GM19023 (cell line): ENCODE measurements at regions not wholly inside any gene's neighbourhood (a gene's known extent, or its start where the extent isn't known, plus 50 kb on each side); places are given as distances from the start of the nearest gene placed in this dataset.
A peak's percentile ranks its signal among the peaks of the same experiment; 100 is the strongest.
"Not testable (repeated sequence)": the region's sequence is repeated elsewhere in the genome, so short reads cannot be mapped to it uniquely, and the experiment has no call there.

Source experiments
- ATAC-seq: cut with Tn5 transposase; IDR thresholded peaks from one replicate; pipeline ENCODE4 v1.9.1; 2021; ENCODE audit warnings: mild to moderate bottlenecking, moderate library complexity; ENCODE audit not compliant: unreplicated experiment

DNA sequence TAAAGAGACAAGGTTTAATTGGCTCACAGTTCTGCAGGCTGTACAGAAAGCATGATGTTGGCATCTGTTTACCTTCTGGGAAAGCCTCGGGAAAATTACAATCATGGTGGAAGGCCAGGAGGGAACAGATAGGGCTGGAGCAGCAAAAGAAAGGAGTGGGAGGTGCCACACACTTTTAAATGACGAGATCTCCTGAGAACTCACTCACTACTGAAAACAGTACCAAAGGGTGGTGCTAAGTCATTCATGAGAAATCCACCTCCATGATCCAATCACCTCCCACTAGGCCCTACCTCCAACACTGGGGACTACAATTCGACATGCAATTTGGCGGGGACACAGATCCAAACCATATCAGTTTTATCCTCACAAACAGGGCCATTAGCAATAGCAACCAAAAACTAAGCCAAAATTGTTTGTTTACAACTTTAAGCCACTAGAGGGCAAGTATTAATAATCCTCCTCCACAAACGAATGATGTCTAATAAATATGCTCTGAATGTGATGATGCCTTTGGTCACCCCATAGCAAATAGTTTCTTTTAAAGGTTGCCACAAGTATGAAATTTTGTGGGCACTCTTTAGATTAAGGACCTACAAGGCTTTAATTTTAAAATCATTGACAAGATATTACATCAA is 129.2 kb upstream of the NRBF2 start:
- no peak for ATAC-seq

GRCh38 chr10:62996925-62997324 is 136.2 kb upstream of the NRBF2 start:
- ATAC-seq: no peak

DNA sequence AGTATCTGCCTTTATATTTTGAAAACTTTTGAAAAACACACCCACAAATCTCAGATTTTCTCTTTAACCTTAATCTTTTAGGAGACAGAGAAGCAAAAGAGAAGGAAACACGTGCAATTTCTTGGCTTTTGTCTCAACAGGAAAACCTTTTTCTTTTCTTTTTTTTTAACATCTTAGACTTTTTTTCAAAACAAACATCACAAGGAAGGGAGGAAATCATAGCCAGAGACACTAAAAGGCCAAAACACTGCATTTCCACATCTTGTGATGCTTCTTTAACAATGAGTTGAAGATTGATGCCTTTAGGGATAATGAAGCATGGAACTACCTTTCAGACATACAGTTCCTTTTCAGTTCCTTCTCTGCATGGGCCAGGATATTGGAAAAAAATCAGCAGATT is 136.6 kb upstream of the NRBF2 start:
- no peak for ATAC-seq

DNA sequence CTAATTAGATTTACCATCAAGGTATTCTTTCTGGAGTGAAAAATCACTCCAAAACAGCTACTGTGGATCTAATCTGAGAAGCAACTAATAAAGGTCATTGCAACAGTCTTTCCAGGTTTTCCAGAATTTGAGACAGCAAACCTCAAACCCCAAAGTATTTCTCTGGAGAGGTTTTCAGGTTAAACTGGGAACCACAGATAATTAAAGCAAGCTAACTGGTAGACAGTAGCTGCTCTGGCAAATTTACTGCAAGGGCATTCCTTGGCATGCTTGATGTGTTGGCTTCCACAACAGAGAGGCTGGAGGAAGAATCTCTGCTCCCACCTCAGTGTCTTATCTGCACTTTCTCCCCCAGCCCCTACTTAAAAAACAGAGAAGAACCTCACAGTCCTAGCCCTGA is 140.0 kb upstream of the NRBF2 start:
- no peak for ATAC-seq

- peak; percentile 70 for ATAC-seq
Observed at GRCh38 chr10:62992145-62992721, 140.9 kb upstream of the NRBF2 start.

- no peak for ATAC-seq
Observed at GRCh38 chr10:62990126-62990525, 143.0 kb upstream of the NRBF2 start.

DNA sequence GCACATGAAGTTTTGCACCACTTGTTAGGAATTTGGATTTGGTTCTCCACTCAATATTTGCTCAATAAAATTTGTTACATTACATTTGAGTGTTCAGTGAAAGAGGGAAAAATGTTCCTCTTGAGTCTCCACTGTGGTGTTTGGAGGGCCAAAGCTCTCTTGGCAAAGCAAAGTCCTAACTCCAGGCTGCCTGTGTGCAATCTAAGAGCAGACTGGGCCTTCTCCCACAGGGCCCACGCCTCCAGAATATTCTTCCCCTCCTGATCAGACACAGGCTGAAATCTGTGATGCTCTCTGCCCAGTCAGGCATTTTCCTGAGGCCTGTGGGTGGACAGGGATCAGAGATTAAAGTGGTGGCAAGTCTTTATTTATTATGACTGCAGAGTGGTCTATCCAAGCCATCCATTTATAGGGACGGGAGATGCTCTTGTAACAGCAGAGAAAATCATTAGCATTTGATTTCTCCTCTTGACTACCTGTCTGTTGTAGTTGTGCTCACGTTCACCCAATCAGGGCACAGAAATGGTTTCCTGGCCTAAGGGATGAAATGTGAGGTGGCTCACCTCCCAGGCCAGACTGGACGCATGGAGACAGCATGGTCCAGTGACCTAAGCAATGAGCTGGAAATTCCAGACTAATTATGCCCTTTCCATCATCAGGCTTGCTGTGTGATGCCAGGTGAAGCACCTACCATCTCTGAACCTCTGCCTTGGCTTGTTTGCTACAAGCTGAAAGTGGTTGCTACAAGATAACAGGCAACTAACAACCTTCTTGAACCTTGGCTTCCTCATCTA is 147.1 kb upstream of the NRBF2 start:
- no peak for ATAC-seq

DNA sequence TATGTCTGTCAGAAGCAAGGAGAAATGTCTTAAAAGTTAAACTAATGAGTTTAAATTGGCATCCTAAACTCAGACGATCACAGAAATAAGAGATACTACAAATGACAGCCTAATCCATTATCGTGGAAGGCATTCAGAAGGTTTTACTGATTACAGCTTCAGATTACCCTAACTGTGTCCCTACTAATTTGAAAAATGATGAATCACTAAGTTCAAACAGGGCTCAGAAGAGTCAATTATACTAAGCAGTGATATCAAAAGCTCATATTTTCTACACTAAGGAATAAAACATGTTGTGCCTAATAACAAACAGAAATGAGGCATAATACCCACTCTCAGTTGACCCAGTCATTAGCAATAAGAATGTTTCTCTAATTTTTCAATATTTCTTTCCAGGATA is 152.0 kb upstream of the NRBF2 start:
- ATAC-seq: no peak

DNA sequence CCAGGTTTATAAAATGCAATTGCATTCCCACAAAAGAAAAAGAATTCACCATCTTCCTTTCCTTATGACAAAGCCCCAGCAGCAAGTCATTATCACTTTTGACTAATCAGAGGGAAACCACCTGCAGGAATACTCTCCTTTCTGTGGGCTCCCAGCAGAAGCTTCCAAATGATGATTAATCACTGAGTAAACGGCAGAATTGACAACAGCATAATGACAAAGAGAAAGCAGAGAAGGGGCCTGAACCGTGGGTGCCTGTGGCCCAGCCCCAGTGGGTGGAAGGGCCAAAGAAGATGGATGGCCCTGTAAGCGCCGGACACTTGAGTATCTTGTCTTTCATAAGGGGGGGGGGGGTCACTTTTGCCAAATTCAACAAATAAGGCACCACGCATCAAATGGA is 152.4 kb upstream of the NRBF2 start:
- ATAC-seq: no peak

DNA sequence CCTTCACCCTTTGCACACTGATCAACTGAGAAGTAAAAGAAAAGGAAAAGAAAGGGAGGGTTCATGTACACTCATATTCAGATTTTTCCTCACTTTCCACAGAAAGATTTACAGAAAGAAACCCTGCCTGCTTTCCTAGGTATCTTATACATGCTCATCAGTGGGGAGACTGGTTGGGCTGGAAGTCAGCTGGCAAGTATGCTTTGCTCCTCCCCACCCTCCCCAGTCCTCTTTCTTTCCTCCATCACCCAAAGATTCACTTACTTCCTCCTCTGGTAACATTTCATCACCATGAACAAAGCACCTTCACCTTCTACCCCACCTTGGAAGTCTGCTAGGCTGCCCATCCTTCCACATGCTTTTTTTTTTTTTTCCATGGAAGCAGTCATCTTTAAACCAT is 153.2 kb upstream of the NRBF2 start:
- ATAC-seq: no peak

GRCh38 chr10:62978482-62978881 is 154.6 kb upstream of the NRBF2 start:
- ATAC-seq: no peak

GRCh38 chr10:62974795-62975194 is 158.3 kb upstream of the NRBF2 start:
- not testable (repeated sequence) for ATAC-seq

- no peak for ATAC-seq
Observed at GRCh38 chr10:62972103-62972502, 155.9 kb upstream of the EGR2 start.

GRCh38 chr10:62964026-62964425 is 147.9 kb upstream of the EGR2 start:
- no peak for ATAC-seq

GRCh38 chr10:62961951-62962523 is 145.9 kb upstream of the EGR2 start:
- no peak for ATAC-seq

DNA sequence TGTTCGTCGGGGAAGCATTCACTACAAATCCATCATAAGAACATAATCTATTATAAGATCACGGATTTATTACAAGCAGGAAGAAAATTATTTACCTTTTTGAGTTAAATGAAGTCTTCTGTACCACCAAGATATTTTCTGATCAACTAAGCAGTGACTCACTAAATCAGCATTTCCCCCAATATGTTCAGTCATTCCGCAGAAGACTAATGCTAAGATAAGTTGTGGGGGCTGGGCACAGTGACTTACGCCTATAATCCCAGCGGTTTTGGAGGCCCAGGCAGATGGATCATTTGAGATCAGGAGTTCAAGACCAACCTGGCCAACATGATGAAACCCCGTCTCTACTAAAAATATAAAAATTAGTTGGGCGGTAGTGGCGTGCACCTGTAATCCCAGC is 144.2 kb upstream of the EGR2 start:
- ATAC-seq: no peak

DNA sequence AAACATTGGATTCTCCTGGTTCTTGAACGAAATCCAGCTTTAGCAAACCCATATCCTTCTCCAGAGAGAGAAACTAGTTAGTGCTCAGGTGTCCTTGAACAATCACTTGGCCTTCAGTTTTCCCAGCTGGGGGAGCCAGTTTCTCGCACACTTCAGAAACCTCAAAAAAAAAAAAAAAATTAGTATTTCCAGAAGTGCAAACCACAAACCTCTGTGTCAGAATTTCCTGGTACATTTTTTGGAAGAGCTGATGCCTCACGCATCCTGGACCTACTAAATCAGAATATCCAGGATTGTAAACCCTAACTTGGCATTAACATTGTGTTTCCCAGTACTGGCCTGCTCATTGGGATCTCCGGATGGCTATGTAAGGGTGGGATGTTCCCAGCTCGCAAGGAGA is 143.4 kb upstream of the EGR2 start:
- ATAC-seq: no peak

GRCh38 chr10:62958980-62959379 is 142.8 kb upstream of the EGR2 start:
- ATAC-seq: no peak

GRCh38 chr10:62946278-62946677 is 130.1 kb upstream of the EGR2 start:
- ATAC-seq: no peak

GRCh38 chr10:62939698-62940097 is 123.5 kb upstream of the EGR2 start:
- no peak for ATAC-seq

DNA sequence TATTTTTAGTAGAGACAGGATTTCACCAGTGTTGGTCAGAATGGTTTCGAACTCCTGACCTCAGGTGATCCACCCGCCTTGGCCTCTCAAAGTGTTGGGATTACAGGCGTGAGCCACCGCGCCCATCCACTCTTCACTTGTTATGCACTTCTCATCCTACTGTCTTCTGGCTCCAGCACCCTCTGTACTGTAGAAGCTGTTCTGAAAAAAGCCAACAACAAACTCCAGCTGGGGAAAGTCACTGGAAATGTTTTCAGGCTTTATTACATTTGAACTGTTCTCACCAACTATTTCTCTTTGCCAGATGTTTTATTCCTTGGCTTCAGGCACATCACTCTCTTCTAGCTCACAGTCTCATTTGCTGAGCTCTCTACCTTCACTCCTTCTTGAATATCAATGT is 122.5 kb upstream of the EGR2 start:
- ATAC-seq: no peak

DNA sequence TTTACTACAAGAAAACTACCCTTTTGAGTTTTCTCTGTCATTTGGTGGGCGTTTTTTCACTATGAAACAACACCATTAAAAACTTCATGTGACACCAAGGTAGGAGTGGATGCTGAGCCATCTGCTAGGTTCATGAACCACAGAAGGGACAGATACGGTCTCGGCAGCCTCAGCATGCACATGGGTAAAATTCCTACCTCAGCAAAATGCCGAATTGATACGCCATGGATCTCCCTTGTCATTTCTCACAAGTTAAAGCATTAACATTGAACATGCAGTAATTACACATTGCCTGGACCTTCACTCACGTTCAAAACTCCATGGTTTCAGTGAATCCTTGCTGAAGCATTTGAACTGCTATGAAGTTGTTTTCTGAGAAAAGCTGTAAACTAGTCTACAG is 121.5 kb upstream of the EGR2 start:
- ATAC-seq: no peak
